Stomach (tissue), 8 donors: ENCODE measurements at regions not wholly inside any gene's neighbourhood (a gene's known extent, or its start where the extent isn't known, plus 50 kb on each side); places are given as distances from the start of the nearest gene placed in this dataset.

Experiments
- DNase-seq, 2 donors: peaks; one replicate each; pipeline versions ENCODE4 v3.0.0 to v3.0.0-alpha.2; 2013 to 2019
- H3K27ac ChIP-seq, 5 donors: fragments of 200-600 bp in 4 of 5; sonication (generic) in 4 of 5; one replicate each; pipeline ENCODE4 v1.5.1; 2013 to 2019; ENCODE audit warnings: mild to moderate bottlenecking in 1 of 5, moderate library complexity in 1 of 5
- H3K27me3 ChIP-seq, 3 donors: fragments of 200-600 bp; sonication (generic); one replicate each; pipeline ENCODE4 v1.5.1; 2017 to 2019; ENCODE audit warnings: mixed run types in 1 of 3
- H3K36me3 ChIP-seq, 4 donors: fragments of 200-600 bp; sonication (generic); 1 replicate in 3 of 4; 2 replicates in 1 of 4; pipeline ENCODE4 v1.5.1; 2016 to 2019
- H3K4me1 ChIP-seq, 4 donors: fragments of 200-600 bp; sonication (generic); one replicate each; pipeline ENCODE4 v1.5.1; 2016 to 2019
- H3K4me3 ChIP-seq, 4 donors: fragments of 200-600 bp; sonication (generic) in 3 of 4; one replicate each; pipeline ENCODE4 v1.5.1; 2016 to 2019; ENCODE audit warnings: mild to moderate bottlenecking in 1 of 4
- H3K9me3 ChIP-seq, 4 donors: fragments of 200-600 bp; sonication (generic); one replicate each; pipeline ENCODE4 v1.5.1; 2016 to 2019
- EP300 ChIP-seq: sonication (generic); formaldehyde crosslinking; IDR thresholded peaks from one replicate; pipeline ENCODE4 v1.6.1; 2017; ENCODE audit warnings: antibody characterized with exemption
- POLR2A ChIP-seq, 4 donors: fragments of 450-650 bp; IDR thresholded peaks; one replicate each; pipeline ENCODE4 v1.6.1; 2016; ENCODE audit warnings: antibody characterized with exemption in 4 of 4, control low read depth in 2 of 4, mild to moderate bottlenecking in 1 of 4, moderate library complexity in 1 of 4
- POLR2AphosphoS5 ChIP-seq, 3 donors: sonication (generic); formaldehyde crosslinking; IDR thresholded peaks; one replicate each; pipeline ENCODE4 v1.6.1; 2016; ENCODE audit warnings: antibody characterized with exemption in 3 of 3
- WGBS, 5 donors: extraction: QIAGEN DNeasy Blood & Tissue Kit in 3 of 5; methylation state at CpG; one replicate each; pipeline versions ENCODE4 v1.1.5 to v1.1.7; 2013 to 2018; 5-methylcytosine and 5-hydroxymethylcytosine counted together
- intact Hi-C: fragments of 100-400 bp; cut with DNase I; formaldehyde crosslinking; loops from one replicate; pipeline ENCODE4 v1.15.1; 2023; ENCODE audit warnings: low total_unique reads
- TF ChIP-seq, protein P1 (sequence below), 7 experiments: fragments of 450-650 bp in 4 of 7; fragments of 200-600 bp in 3 of 7; sonication (generic) in 3 of 7; IDR thresholded peaks; one replicate each; pipeline ENCODE4 v1.5.1; 2016 to 2019; ENCODE audit warnings: antibody characterized with exemption in 7 of 7, control low read depth in 2 of 7, mild to moderate bottlenecking in 1 of 7
- donor health status: healthy with polysubstance abuse.
- donor health status: Bipolar disorder and iron deficiency.
- donor health status: healthy.

DNA sequence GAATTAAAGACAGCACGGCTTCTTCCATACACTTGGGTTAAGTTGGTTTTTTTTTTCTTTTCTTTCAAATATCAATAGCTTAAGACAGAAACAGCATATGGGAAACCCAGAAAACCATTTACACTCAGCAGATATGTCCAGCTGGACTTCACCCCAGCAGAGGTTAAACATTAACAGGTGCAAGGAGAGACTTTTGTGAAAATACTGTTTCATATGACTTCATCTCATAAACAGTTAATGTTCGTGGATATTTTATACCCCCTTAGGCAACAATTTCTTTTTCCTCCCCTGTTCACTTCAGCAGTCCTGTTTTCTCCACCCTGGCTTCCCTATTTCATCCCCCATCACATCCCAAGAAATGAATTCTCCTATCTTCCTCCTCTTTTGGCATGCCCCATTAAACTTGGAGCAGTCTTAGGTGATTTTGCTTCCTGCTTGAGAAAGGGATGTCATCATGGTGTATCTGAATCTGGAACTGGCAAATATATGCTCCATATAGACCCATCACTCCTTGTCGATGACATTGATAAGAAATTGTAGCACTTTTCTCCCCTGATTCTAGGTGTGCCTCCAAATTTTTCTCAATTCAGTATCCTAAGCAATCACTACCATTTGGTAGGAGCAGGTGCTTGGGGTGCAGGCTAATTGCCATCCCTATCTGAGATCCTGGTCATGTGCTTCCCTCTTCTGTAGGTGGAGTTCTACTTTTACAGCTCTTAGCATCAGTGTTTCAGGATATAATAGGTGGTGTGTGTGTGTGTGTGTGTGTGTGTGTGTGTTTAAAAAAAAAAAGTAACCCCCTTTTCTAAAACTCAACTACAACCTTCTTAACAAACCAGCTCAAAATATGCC, 67.9 kb downstream of the BMP4 start:
- Histone ChIP-seq H3K4me3 (no peak overlapping the region), H3K36me3 (no peaks in the 10 kb centered on the region), H3K9me3 (no peaks in the 10 kb centered on the region), H3K27me3 (no peaks in the 10 kb centered on the region), H3K4me1 (peaks cover 0 to 5% (median 2%) of the 10 kb centered on the region in 4 donors), H3K27ac (no peak overlapping the region)
- TF ChIP-seq POLR2AphosphoS5 (IDR thresholded peaks at IDR 0.05) (no peak), EP300 (no peak), POLR2A (IDR thresholded peaks at IDR 0.05) (no peak)
- TF ChIP-seq, protein P1, sequence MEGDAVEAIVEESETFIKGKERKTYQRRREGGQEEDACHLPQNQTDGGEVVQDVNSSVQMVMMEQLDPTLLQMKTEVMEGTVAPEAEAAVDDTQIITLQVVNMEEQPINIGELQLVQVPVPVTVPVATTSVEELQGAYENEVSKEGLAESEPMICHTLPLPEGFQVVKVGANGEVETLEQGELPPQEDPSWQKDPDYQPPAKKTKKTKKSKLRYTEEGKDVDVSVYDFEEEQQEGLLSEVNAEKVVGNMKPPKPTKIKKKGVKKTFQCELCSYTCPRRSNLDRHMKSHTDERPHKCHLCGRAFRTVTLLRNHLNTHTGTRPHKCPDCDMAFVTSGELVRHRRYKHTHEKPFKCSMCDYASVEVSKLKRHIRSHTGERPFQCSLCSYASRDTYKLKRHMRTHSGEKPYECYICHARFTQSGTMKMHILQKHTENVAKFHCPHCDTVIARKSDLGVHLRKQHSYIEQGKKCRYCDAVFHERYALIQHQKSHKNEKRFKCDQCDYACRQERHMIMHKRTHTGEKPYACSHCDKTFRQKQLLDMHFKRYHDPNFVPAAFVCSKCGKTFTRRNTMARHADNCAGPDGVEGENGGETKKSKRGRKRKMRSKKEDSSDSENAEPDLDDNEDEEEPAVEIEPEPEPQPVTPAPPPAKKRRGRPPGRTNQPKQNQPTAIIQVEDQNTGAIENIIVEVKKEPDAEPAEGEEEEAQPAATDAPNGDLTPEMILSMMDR (IDR thresholded peaks at IDR 0.05) = no peak
- intact Hi-C loops = no loop called here
- WGBS, 5 donors = 33 to 61% (median 41%) methylated on average over 3 of the region's 3 CpGs
- DNase-seq = peak in 1 of 2 donors; percentile 64

DNA sequence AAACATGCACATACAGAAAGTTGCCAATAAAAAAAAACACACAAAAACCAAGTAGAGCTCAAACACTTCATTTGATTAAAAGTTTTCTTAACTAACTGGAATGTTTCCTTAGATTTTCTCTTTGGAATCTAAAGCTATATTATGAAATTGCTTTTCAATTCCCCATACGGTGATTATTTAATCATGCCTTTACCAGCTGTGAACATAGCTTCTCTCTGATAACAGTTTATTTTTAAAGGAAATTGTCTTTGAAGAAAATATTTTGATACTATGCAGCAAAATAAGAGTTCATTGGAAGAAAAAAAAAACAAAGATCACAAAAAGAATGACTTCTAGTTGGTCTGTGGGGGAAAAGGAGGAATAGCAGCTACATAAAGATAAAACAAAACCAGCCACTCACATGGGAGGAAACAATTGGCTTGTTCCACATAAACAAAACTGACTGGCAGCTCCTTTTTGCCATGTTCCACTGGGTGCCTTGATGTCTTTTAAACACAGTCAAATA, 71.4 kb downstream of the BMP4 start:
- Histone ChIP-seq H3K9me3 (no peaks in the 10 kb centered on the region), H3K4me1 (peaks cover 0 to 15% (median 6%) of the 10 kb centered on the region in 4 donors), H3K36me3 (no peaks in the 10 kb centered on the region), H3K27me3 (no peaks in the 10 kb centered on the region), H3K4me3 (no peak overlapping the region), H3K27ac (no peak overlapping the region)
- 34 to 50% (median 44%) methylated on average over 1 of the region's 1 CpG for WGBS, 5 donors
- no peak for DNase-seq
- intact Hi-C loops = no loop called here
- no peak for TF ChIP-seq EP300
- TF ChIP-seq, protein P1 (IDR thresholded peaks at IDR 0.05) = no peak
- no peak for TF ChIP-seq POLR2AphosphoS5 (IDR thresholded peaks at IDR 0.05)

DNA sequence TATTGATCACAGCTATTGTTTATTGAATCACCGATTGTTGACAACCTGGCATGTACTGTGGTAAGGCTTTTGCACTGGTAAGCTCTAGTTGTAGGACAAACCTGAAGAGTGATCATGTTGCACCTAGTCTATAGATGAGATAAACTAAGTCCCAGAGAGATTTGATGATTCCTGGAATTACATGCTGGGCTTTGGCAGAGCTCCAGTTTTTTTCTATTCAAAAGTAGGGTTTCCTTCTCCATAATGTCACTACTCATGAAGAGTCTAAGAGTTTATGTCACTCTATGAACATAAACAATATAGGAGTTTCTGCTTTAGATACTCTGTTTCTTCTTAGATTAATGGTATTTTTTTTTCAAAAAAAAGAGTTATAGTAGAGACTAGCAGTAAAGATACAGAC, 72.0 kb downstream of the BMP4 start:
- H3K9me3 ChIP-seq = no peaks in the 10 kb centered on the region
- 75 to 97% (median 91%) methylated on average over 1 of the region's 1 CpG for WGBS, 5 donors
- TF ChIP-seq, protein P1 (IDR thresholded peaks at IDR 0.05) = no peak
- H3K36me3 ChIP-seq = no peaks in the 10 kb centered on the region
- no peak overlapping the region for H3K4me3 ChIP-seq
- no peak for DNase-seq
- no peaks in the 10 kb centered on the region for H3K27me3 ChIP-seq
- H3K27ac ChIP-seq = no peak overlapping the region
- H3K4me1 ChIP-seq = peaks cover 0 to 15% (median 6%) of the 10 kb centered on the region in 4 donors
- intact Hi-C loops = no loop called here

DNA sequence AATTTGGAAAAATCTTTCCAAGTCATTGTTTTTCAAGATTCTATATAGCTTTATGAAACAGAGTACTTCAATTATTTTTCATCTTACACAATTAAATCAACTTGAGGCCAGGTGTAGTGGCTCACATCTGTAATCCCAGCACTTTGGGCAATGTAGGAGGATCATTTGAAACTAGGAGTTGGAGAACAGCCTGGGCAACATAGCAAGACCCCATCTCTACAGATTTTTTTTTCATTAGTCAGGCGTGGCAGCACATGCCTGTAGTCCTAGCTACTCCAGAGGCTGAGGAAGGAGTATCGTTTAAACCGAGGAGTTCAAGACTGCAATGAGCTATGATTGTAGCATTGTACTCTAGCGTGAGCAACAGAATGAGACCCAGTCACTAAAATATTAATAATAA, 72.9 kb downstream of the BMP4 start:
- 92 to 97% (median 95%) methylated on average over 4 of the region's 4 CpGs for WGBS, 5 donors
- Histone ChIP-seq H3K4me1 (peaks cover 0 to 15% (median 6%) of the 10 kb centered on the region in 4 donors), H3K27me3 (no peaks in the 10 kb centered on the region), H3K9me3 (no peaks in the 10 kb centered on the region), H3K36me3 (no peaks in the 10 kb centered on the region), H3K4me3 (no peak overlapping the region), H3K27ac (no peak overlapping the region)
- DNase-seq = no peak
- TF ChIP-seq EP300 (no peak), POLR2AphosphoS5 (IDR thresholded peaks at IDR 0.05) (no peak), POLR2A (IDR thresholded peaks at IDR 0.05) (no peak)
- TF ChIP-seq, protein P1 (IDR thresholded peaks at IDR 0.05) = no peak
- intact Hi-C loops = no loop called here
